ENCODE measurements at regions not wholly inside any gene's neighbourhood (a gene's known extent, or its start where the extent isn't known, plus 50 kb on each side); places are given as distances from the start of the nearest gene placed in this dataset.

DNA sequence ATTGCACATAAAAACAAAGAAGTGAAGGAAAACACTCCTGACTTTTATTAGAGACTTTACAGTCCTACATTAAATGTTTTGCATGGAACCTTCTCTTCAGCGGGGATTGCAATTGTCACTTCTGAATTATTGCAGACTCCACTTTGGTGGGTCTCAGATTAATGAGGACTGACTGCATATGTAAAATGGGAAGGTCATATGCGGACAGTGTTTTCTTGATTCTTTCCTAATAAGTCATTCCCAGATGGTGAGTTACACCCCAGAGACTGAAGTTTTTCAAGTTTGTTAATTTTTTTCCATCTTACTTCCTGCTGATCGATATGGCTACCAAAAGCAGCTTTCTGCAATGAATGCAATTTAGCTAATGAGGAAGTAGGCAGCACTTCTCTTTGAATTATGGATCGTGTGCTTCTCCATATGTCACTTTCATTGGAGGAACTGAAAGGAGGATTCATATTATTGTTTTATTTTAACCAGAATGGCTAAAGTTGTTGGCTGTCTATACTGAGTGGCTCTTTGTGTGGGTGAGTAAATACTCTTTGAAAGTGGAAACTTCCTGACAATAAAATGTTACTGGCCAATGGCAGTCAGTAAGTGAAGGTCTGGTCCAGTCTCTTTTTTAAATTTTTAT lies 119.3 kb upstream of the CLNK start:
- H3K4me3 ChIP-seq (replicated peaks in 1 of 2; ENCODE audit: low read depth in 1 of 2, low read length in 2 of 2): no peak overlapping the region
- no peaks in the 10 kb centered on the region for H3K36me3 ChIP-seq (ENCODE audit: control insufficient read depth in 1 of 2, insufficient read depth in 2 of 2, low read length in 2 of 2)
- H3K27me3 ChIP-seq (ENCODE audit: insufficient read depth, low read length): no peaks in the 10 kb centered on the region
- BruUV-seq (replicated peaks): no TSS peak
- no peaks in the 10 kb centered on the region for H3K9me3 ChIP-seq (ENCODE audit: control insufficient read depth in 1 of 2, insufficient read depth in 1 of 2, low read depth in 1 of 2, low read length in 2 of 2)
- no peak for DNase-seq (ENCODE audit: low read depth, low spot score)
- no peak overlapping the region for H3K4me2 ChIP-seq (ENCODE audit: low read length)
- H3K9ac ChIP-seq (ENCODE audit: low read length): no peak overlapping the region
- no peak overlapping the region for H2AFZ ChIP-seq (ENCODE audit: low read depth, low read length, poor library complexity, severe bottlenecking)
- CTCF ChIA-PET: no interaction called here
- TF ChIP-seq REST (IDR thresholded peaks at IDR 0.05; ENCODE audit: low read depth) (no peak), TCF7L2 (IDR thresholded peaks at IDR 0.05; ENCODE audit: borderline replicate concordance, extremely low read depth, insufficient read depth, insufficient read length) (no peak), SIN3A (IDR thresholded peaks at IDR 0.05; ENCODE audit: low read depth) (no peak), POLR2A (IDR thresholded peaks at IDR 0.05; ENCODE audit: borderline replicate concordance, extremely low read depth, insufficient read depth, insufficient read length) (no peak), RAD21 (IDR thresholded peaks at IDR 0.05; ENCODE audit: low read depth) (no peak), EZH2 (IDR thresholded peaks at IDR 0.05) (no peak), ATF3 (IDR thresholded peaks at IDR 0.05) (no peak), POLR2AphosphoS5 (IDR thresholded peaks at IDR 0.05; ENCODE audit: low read depth, low read length) (no peak), CEBPB (IDR thresholded peaks at IDR 0.05; ENCODE audit: low read depth) (no peak)
- TF ChIP-seq, protein P1, sequence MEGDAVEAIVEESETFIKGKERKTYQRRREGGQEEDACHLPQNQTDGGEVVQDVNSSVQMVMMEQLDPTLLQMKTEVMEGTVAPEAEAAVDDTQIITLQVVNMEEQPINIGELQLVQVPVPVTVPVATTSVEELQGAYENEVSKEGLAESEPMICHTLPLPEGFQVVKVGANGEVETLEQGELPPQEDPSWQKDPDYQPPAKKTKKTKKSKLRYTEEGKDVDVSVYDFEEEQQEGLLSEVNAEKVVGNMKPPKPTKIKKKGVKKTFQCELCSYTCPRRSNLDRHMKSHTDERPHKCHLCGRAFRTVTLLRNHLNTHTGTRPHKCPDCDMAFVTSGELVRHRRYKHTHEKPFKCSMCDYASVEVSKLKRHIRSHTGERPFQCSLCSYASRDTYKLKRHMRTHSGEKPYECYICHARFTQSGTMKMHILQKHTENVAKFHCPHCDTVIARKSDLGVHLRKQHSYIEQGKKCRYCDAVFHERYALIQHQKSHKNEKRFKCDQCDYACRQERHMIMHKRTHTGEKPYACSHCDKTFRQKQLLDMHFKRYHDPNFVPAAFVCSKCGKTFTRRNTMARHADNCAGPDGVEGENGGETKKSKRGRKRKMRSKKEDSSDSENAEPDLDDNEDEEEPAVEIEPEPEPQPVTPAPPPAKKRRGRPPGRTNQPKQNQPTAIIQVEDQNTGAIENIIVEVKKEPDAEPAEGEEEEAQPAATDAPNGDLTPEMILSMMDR (IDR thresholded peaks at IDR 0.05 in 2 of 3, conservative IDR thresholded peaks at IDR 0.05 in 1 of 3; ENCODE audit: borderline replicate concordance in 1 of 3, insufficient read depth in 1 of 3, low read depth in 2 of 3, low read length in 2 of 3): no peak
- RAD21 ChIA-PET (ENCODE audit: low non-redundant PET in 1 of 2, low total read pairs in 2 of 2, uncharacterized antibody in 2 of 2, unreplicated experiment in 2 of 2): no interaction called here
- no peak for ATAC-seq
- H3K79me2 ChIP-seq (ENCODE audit: insufficient read depth, low read length): no peaks in the 10 kb centered on the region
- no peaks in the 10 kb centered on the region for H4K20me1 ChIP-seq (ENCODE audit: insufficient read depth)
- POLR2A ChIA-PET: no interaction called here
- intact Hi-C loops (cut with micrococcal nuclease): no loop called here
- no peaks in the 10 kb centered on the region for H3K4me1 ChIP-seq (ENCODE audit: control insufficient read depth in 1 of 2, insufficient read depth in 2 of 2, low read length in 2 of 2)
- H3K9me2 ChIP-seq (ENCODE audit: insufficient read depth): no peaks in the 10 kb centered on the region
- no peak overlapping the region for H3K27ac ChIP-seq (ENCODE audit: low read depth, low read length)
